Astrocyte (in vitro differentiated cells and primary cell): ENCODE measurements at regions not wholly inside any gene's neighbourhood (a gene's known extent, or its start where the extent isn't known, plus 50 kb on each side); places are given as distances from the start of the nearest gene placed in this dataset.

Experiments
- DNase-seq: peaks from one replicate; pipeline ENCODE4 v3.0.0-alpha.2; 2010; ENCODE audit warnings: low read depth
- FAIRE-seq: peaks from 2 replicates; lab custom pipeline; 2011; peaks lifted over from hg19 to GRCh38; lab: Jason Lieb, UNC
- H2AFZ ChIP-seq: 2 replicates; pipeline ENCODE4 v1.6.0; 2012; ENCODE audit warnings: low read depth, low read length, inconsistent platforms
- H3K27ac ChIP-seq: 2 replicates; pipeline ENCODE4 v1.5.1; 2011; ENCODE audit warnings: low read depth, low read length, inconsistent platforms
- H3K27me3 ChIP-seq: 2 replicates; pipeline ENCODE4 v1.6.0; 2011; ENCODE audit warnings: low read length, inconsistent platforms; ENCODE audit not compliant: insufficient read depth
- H3K36me3 ChIP-seq: 2 replicates; pipeline ENCODE4 v1.5.1; 2011; ENCODE audit warnings: low read length, inconsistent platforms; ENCODE audit not compliant: insufficient read depth
- H3K4me1 ChIP-seq: 2 replicates; pipeline ENCODE4 v1.5.1; 2011; ENCODE audit warnings: low read length, inconsistent platforms; ENCODE audit not compliant: insufficient read depth
- H3K4me2 ChIP-seq: 2 replicates; pipeline ENCODE4 v1.6.0; 2012; ENCODE audit warnings: low read length, inconsistent platforms
- H3K4me3 ChIP-seq: 2 replicates; pipeline ENCODE4 v1.5.1; 2011; ENCODE audit warnings: low read depth, mild to moderate bottlenecking, low read length, inconsistent platforms; ENCODE audit not compliant: insufficient read depth
- H3K79me2 ChIP-seq: 2 replicates; pipeline ENCODE4 v1.6.0; 2012; ENCODE audit warnings: mild to moderate bottlenecking, low read length, inconsistent platforms; ENCODE audit not compliant: insufficient read depth
- H3K9ac ChIP-seq: 2 replicates; pipeline ENCODE4 v1.6.0; 2012; ENCODE audit warnings: mild to moderate bottlenecking, low read length, inconsistent platforms
- H3K9me3 ChIP-seq: 2 replicates; pipeline ENCODE4 v1.5.1; 2012; ENCODE audit warnings: low read depth, mild to moderate bottlenecking, low read length, inconsistent platforms; ENCODE audit not compliant: insufficient read depth
- H4K20me1 ChIP-seq: 2 replicates; pipeline ENCODE4 v1.6.0; 2012; ENCODE audit warnings: low read length, inconsistent platforms; ENCODE audit not compliant: insufficient read depth
- H3K27ac Mint-ChIP-seq: one replicate; pipeline ENCODE4 v1.8.0; 2021; ENCODE audit warnings: mild to moderate bottlenecking, mixed read lengths; ENCODE audit not compliant: unreplicated experiment
- H3K27me3 Mint-ChIP-seq: one replicate; pipeline ENCODE4 v1.8.0; 2021; ENCODE audit warnings: low read depth, mixed read lengths; ENCODE audit not compliant: unreplicated experiment
- H3K36me3 Mint-ChIP-seq: one replicate; pipeline ENCODE4 v1.8.0; 2021; ENCODE audit warnings: low read depth, mixed read lengths; ENCODE audit not compliant: unreplicated experiment
- H3K4me1 Mint-ChIP-seq: one replicate; pipeline ENCODE4 v1.8.0; 2021; ENCODE audit warnings: low read depth, mixed read lengths; ENCODE audit not compliant: unreplicated experiment
- H3K4me3 Mint-ChIP-seq: one replicate; pipeline ENCODE4 v1.8.0; 2021; ENCODE audit warnings: mild to moderate bottlenecking, moderate library complexity, mixed read lengths; ENCODE audit not compliant: unreplicated experiment
- H3K9me3 Mint-ChIP-seq: one replicate; pipeline ENCODE4 v1.8.0; 2021; ENCODE audit warnings: mild to moderate bottlenecking, mixed read lengths; ENCODE audit not compliant: unreplicated experiment
- EZH2 ChIP-seq: IDR thresholded peaks from 2 replicates; pipeline ENCODE4 v1.6.1; 2012; ENCODE audit warnings: mild to moderate bottlenecking, low read length, inconsistent platforms; ENCODE audit not compliant: insufficient read depth
- TF ChIP-seq, protein P1 (sequence below): IDR thresholded peaks from 2 replicates; pipeline ENCODE4 v1.5.1; 2011; ENCODE audit warnings: low read depth, mild to moderate bottlenecking, inconsistent platforms, low read length, moderate library complexity; ENCODE audit not compliant: insufficient read depth

DNA sequence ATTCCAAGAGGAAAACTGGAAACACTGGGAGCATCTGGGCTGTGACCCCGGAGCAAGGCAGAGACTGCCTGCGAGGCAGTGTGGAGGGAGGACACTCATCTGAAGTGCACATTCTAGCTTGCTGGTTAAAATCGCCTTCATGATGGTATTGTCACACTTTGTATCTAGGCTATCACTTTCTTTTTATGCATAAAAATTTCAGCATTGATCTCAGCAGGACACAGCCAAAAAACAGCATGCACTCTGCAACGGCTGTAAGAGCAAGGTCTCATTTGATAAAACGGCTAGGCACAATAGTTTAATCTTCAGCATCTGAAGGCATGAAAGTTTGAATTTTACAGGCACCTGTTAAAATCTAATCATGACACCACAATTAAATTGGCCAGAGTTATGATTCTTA lies 110.8 kb upstream of the IRX1 start:
- no peaks in the 10 kb centered on the region for H3K4me1 Mint-ChIP-seq
- H3K27ac Mint-ChIP-seq: no peak overlapping the region
- no peaks in the 10 kb centered on the region for H3K36me3 Mint-ChIP-seq
- H4K20me1 ChIP-seq: no peaks in the 10 kb centered on the region
- DNase-seq: no peak
- H2AFZ ChIP-seq: no peak overlapping the region
- no peaks in the 10 kb centered on the region for H3K36me3 ChIP-seq
- no peak overlapping the region for H3K9ac ChIP-seq
- no peak for FAIRE-seq
- H3K4me3 ChIP-seq: no peak overlapping the region
- peaks cover 4% of the 10 kb centered on the region for H3K9me3 ChIP-seq
- no peaks in the 10 kb centered on the region for H3K4me1 ChIP-seq
- no peak overlapping the region for H3K27ac ChIP-seq
- H3K79me2 ChIP-seq: no peaks in the 10 kb centered on the region
- no peaks in the 10 kb centered on the region for H3K27me3 ChIP-seq
- no peak overlapping the region for H3K4me2 ChIP-seq
- no peaks in the 10 kb centered on the region for H3K9me3 Mint-ChIP-seq
- no peak overlapping the region for H3K4me3 Mint-ChIP-seq
- peaks cover 28% of the 10 kb centered on the region for H3K27me3 Mint-ChIP-seq
- TF ChIP-seq, protein P1, sequence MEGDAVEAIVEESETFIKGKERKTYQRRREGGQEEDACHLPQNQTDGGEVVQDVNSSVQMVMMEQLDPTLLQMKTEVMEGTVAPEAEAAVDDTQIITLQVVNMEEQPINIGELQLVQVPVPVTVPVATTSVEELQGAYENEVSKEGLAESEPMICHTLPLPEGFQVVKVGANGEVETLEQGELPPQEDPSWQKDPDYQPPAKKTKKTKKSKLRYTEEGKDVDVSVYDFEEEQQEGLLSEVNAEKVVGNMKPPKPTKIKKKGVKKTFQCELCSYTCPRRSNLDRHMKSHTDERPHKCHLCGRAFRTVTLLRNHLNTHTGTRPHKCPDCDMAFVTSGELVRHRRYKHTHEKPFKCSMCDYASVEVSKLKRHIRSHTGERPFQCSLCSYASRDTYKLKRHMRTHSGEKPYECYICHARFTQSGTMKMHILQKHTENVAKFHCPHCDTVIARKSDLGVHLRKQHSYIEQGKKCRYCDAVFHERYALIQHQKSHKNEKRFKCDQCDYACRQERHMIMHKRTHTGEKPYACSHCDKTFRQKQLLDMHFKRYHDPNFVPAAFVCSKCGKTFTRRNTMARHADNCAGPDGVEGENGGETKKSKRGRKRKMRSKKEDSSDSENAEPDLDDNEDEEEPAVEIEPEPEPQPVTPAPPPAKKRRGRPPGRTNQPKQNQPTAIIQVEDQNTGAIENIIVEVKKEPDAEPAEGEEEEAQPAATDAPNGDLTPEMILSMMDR: no peak
- no peak for TF ChIP-seq EZH2

DNA sequence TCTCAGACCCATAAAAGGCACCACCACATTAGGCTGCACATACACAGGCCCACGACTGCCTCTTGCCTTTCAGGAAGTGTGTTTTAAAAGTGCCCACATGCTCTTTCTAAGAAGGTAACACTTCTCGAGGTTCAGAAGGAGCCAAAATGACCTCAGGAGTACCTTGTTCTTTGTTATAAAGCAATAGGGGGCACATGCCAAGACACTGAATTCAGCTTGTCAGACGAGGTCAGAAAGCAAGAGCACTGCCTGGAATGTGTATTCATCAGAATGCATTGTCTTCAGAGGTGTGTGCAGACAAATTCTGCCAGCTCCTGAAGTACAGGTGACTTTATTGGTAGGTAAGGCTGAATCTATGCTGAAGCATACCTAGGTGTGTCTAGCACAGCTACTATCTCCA lies 114.5 kb upstream of the IRX1 start:
- peaks cover 4% of the 10 kb centered on the region for H3K9me3 ChIP-seq
- no peak for TF ChIP-seq EZH2
- TF ChIP-seq, protein P1: no peak
- H3K4me2 ChIP-seq: no peak overlapping the region
- Mint-ChIP-seq H3K9me3 (no peaks in the 10 kb centered on the region), H3K36me3 (no peaks in the 10 kb centered on the region), H3K4me1 (no peaks in the 10 kb centered on the region), H3K27ac (no peak overlapping the region), H3K4me3 (no peak overlapping the region), H3K27me3 (peaks cover 11% of the 10 kb centered on the region)
- no peak overlapping the region for H3K27ac ChIP-seq
- no peaks in the 10 kb centered on the region for H3K27me3 ChIP-seq
- FAIRE-seq: no peak
- H3K4me3 ChIP-seq: no peak overlapping the region
- H4K20me1 ChIP-seq: no peaks in the 10 kb centered on the region
- no peak for DNase-seq
- H3K79me2 ChIP-seq: no peaks in the 10 kb centered on the region
- H3K9ac ChIP-seq: no peak overlapping the region
- no peak overlapping the region for H2AFZ ChIP-seq
- no peaks in the 10 kb centered on the region for H3K36me3 ChIP-seq
- H3K4me1 ChIP-seq: no peaks in the 10 kb centered on the region

DNA sequence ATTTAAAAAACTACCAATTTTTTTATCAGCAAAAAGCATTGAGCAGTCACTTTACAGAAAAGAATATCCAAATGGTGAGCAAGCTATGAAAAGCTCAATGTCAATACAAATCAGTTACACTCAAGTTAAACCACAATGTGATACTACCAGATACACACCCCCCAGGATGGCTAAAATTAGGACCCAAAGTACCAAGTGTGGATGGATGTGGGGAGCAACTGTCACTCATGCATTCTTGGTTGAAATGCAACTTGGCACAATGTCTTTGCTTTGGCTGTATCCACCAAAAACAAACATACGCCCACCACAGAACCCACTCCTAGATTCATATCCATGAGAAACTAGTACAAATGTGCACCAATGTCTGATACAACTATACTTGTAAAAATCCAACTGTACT lies 120.0 kb upstream of the IRX1 start:
- no peak for DNase-seq
- Histone ChIP-seq H3K4me1 (no peaks in the 10 kb centered on the region), H3K79me2 (no peaks in the 10 kb centered on the region), H3K4me2 (no peak overlapping the region), H3K36me3 (no peaks in the 10 kb centered on the region), H3K9ac (no peak overlapping the region), H3K27me3 (no peaks in the 10 kb centered on the region), H3K9me3 (no peaks in the 10 kb centered on the region), H4K20me1 (no peaks in the 10 kb centered on the region), H3K4me3 (no peak overlapping the region), H2AFZ (no peak overlapping the region), H3K27ac (no peak overlapping the region)
- Mint-ChIP-seq H3K27ac (no peak overlapping the region), H3K4me1 (no peaks in the 10 kb centered on the region), H3K36me3 (no peaks in the 10 kb centered on the region), H3K27me3 (peaks cover 4% of the 10 kb centered on the region), H3K9me3 (no peaks in the 10 kb centered on the region), H3K4me3 (no peak overlapping the region)
- FAIRE-seq: no peak
- TF ChIP-seq, protein P1: no peak
- no peak for TF ChIP-seq EZH2
